GM13977 (cell line): ENCODE measurements at regions not wholly inside any gene's neighbourhood (a gene's known extent, or its start where the extent isn't known, plus 50 kb on each side); places are given as distances from the start of the nearest gene placed in this dataset.

ENCODE experiments used
- DNase-seq: peaks from one replicate; pipeline ENCODE4 v3.0.0; 2012; ENCODE audit warnings: low spot score
- in situ Hi-C: fragments of 300-500 bp; cut with MboI; formaldehyde crosslinking; loops from one replicate; pipeline ENCODE4 v1.12.0; 2022; ENCODE audit warnings: low sequenced_read_pairs, low pct_unique_long_range_greater_than_20kb, mixed read lengths, inconsistent platforms; ENCODE audit not compliant: unreplicated experiment
- TF ChIP-seq, protein P1 (sequence below): IDR thresholded peaks from 2 replicates; pipeline ENCODE4 v1.5.1; 2012; ENCODE audit warnings: mild to moderate bottlenecking, control low read depth; ENCODE audit not compliant: insufficient read depth; ENCODE audit errors: extremely low read depth, missing control alignments

- TF ChIP-seq, protein P1, sequence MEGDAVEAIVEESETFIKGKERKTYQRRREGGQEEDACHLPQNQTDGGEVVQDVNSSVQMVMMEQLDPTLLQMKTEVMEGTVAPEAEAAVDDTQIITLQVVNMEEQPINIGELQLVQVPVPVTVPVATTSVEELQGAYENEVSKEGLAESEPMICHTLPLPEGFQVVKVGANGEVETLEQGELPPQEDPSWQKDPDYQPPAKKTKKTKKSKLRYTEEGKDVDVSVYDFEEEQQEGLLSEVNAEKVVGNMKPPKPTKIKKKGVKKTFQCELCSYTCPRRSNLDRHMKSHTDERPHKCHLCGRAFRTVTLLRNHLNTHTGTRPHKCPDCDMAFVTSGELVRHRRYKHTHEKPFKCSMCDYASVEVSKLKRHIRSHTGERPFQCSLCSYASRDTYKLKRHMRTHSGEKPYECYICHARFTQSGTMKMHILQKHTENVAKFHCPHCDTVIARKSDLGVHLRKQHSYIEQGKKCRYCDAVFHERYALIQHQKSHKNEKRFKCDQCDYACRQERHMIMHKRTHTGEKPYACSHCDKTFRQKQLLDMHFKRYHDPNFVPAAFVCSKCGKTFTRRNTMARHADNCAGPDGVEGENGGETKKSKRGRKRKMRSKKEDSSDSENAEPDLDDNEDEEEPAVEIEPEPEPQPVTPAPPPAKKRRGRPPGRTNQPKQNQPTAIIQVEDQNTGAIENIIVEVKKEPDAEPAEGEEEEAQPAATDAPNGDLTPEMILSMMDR = no peak
- DNase-seq = no peak
- in situ Hi-C loops = no loop called here
Measured at GRCh38 chr7:109354552-109354951, 784.9 kb downstream of the DNAJB9 start.

- TF ChIP-seq, protein P1 = no peak
- DNase-seq = no peak
- in situ Hi-C loops = no loop called here
Measured at GRCh38 chr7:109375823-109376222, 806.1 kb downstream of the DNAJB9 start.

DNA sequence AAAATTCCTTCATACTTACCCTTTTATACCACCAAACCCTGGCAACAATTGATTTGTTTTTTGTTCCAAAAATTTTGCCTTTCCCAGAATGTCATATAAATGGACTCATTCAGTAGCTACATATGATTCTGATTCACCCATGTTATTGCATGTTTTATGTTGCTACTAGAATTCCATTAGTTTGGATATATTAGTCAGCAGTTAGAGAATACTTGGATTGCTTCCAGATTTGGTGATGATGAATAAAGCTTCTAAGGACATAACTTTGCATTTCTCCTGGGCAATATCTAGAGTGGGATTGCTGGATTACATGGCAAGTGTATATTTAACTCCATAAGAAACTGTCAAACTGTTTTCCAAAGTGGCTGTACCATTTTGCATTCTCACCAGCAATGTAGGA, 806.9 kb downstream of the DNAJB9 start:
- DNase-seq = no peak
- TF ChIP-seq, protein P1 = no peak
- in situ Hi-C loops = no loop called here

DNA sequence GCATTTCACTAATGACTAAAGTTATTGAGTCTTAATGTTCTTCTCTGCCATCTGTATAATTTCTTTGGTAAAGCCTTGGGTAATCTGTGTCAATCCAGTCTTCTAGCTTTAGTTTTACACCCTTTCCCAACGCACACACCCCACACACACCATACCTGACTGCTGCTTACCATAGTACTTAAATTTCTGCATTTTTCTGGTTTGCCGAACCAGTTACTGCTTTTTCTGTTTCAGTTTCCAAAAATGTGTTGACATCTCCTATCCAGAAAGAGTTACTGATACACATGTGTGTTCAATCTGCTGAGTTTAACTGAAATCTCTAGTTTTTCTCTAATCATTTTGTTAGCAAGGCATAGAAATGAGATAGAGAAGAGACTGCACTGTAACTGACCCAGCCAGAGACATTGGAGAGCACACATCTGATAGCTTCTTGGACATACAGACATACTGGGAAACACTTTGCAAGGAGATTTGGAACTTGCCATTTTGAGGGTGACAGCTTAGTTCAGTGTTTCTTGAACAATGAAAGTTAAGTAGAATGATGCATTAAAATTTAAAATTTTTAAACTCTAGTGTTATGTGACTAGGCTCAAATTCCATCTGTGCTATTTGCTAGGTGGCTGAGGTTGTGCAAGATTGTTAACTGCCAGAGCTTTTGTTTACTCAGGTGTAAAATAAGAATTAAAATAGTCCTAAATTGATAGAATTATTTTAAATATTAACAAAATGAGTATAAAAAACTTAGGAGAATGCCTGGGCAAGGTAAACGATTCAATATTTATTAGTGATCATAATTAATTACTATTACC, 807.6 kb downstream of the DNAJB9 start:
- in situ Hi-C loops = no loop called here
- TF ChIP-seq, protein P1 = no peak
- no peak for DNase-seq

DNA sequence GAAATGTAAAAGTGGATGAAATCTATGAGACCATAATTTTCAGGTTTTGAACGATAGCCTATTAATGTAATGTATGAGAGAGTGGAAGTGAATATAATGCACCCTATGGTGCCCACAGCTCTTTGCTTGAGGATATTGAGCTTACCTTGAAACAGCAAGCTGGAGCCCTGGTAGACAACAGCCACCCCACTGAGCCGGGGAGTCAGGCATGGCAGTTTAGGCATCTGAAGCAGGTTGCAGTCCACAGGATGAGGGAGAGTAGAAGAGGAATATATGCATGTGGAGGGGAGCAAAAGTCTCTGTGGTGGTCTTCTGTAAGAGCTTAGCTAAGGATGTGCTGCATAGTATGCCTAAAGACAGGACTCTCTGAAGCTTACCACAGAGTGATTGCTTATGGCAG, 817.3 kb downstream of the DNAJB9 start:
- in situ Hi-C loops = no loop called here
- DNase-seq = no peak

GRCh38 chr7:109387530-109387929, 817.9 kb downstream of the DNAJB9 start:
- TF ChIP-seq, protein P1 = no peak
- in situ Hi-C loops = no loop called here
- DNase-seq = no peak

More for the DNA sequence above, 817.3 kb downstream of the DNAJB9 start:
- TF ChIP-seq, protein P1 = no peak
